Lower leg skin (tissue), 3 donors: ENCODE measurements at regions not wholly inside any gene's neighbourhood (a gene's known extent, or its start where the extent isn't known, plus 50 kb on each side); places are given as distances from the start of the nearest gene placed in this dataset.

Experiments
- CTCF ChIP-seq, 3 donors: fragments of 450-650 bp; IDR thresholded peaks; one replicate each; pipeline ENCODE4 v1.5.1; 2016; ENCODE audit warnings: antibody characterized with exemption in 3 of 3, mild to moderate bottlenecking in 3 of 3, moderate library complexity in 2 of 3
- POLR2A ChIP-seq, 2 donors: fragments of 450-650 bp; IDR thresholded peaks; one replicate each; pipeline ENCODE4 v1.6.1; 2016 to 2017; ENCODE audit warnings: antibody characterized with exemption in 2 of 2, mild to moderate bottlenecking in 1 of 2, moderate library complexity in 1 of 2

- no peak for TF ChIP-seq CTCF (IDR thresholded peaks at IDR 0.05)
- no peak for TF ChIP-seq POLR2A (IDR thresholded peaks at IDR 0.05)
Measured at GRCh38 chr3:68342426-68342825, 589.9 kb downstream of the TAFA4 start.
